DMS114 treated with DMSO at 0.1 percent for 48 hours (cell line): ENCODE measurements at regions not wholly inside any gene's neighbourhood (a gene's known extent, or its start where the extent isn't known, plus 50 kb on each side); places are given as distances from the start of the nearest gene placed in this dataset.

ENCODE experiments used
- DNase-seq: peaks from one replicate; lab custom pipeline; 2025; ENCODE audit not compliant: unreplicated experiment; lab: John Stamatoyannopoulos, UW

DNA sequence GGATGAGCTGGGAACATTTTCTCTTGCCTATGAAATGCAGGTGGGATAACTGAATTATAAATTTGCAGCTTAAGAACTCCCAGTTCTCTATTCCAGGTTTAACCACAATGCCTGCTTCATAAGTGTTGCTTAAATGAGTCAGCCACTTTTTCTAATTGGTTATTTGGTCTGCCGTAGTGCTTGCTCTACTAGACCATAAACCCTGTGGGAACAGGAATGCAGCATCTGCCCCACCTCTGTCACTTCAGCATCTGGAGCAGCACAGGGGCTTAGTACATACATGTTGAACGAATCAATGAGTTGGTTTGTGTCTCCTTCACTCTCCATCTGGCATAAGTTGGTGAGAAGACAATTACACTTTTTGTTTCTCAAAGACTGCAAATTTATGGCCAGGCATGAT, 95.2 kb upstream of the PTER start:
- no peak for DNase-seq

- no peak for DNase-seq
Observed at GRCh38 chr10:16348891-16349290, 87.9 kb upstream of the PTER start.

GRCh38 chr10:16352146-16352545, 84.7 kb upstream of the PTER start:
- no peak for DNase-seq

GRCh38 chr10:16360001-16360400, 76.8 kb upstream of the PTER start:
- no peak for DNase-seq

DNA sequence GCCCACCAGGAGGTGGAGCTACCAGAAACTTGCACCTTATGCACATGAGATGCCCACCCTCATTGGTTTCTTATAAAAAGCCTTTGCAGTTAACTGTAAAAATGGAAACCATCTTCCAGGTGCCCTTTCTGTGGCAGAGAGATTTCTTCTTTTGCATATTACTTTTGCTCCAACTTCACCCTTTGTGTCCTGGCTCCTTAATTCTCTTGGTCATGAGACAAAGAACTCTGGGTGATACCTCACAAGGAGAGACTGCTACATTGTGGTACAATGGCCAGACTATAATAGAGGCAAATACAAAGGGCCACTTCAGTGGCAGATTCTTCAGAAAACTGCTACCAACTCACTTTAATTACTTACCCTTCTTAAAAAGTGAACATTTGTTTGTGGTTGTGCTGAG, 76.4 kb upstream of the PTER start:
- DNase-seq = no peak

GRCh38 chr10:16361086-16361485, 75.7 kb upstream of the PTER start:
- DNase-seq = no peak

DNA sequence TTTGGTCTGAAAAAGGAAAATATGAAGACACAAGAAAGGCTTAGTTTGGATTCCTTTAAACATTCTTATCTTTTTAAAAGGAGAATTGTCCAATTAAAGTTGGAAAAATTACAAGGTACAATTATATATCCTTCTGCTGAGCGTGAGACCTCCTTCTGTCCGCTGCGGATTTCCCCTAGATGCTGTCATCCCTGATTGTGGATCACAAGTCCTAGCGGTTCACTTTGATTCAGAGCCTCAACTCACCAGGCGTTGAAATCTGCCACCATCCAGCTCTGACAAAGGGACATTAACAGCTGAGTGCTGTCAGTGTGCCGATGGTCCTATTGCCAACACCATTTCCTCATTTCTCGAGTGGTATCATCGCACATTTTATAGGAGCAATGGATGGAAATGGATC, 73.1 kb upstream of the PTER start:
- no peak for DNase-seq

- DNase-seq = no peak
Observed at GRCh38 chr10:16367621-16368292, 69.1 kb upstream of the PTER start.

- DNase-seq = no peak
Observed at GRCh38 chr10:16381083-16381482, 55.7 kb upstream of the PTER start.

DNA sequence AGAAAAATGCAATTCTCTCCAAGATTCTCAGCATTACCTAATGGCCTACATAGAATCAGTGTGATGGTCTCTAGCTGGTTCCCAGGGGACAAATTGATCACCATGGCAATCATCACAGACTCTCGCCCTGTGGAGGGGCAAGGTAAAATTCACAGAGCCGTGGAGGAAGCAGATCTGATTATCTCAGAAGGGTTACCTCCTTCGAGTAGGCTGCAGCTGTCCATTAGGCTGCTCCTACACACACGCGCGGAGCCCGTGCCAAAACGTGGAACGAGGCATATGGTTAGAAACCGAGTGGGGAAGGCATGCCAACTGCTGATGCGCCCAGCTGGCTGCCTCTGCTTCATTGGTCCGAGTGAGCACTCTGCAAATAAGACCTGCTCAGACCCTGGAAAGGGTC, 52.8 kb upstream of the PTER start:
- no peak for DNase-seq

DNA sequence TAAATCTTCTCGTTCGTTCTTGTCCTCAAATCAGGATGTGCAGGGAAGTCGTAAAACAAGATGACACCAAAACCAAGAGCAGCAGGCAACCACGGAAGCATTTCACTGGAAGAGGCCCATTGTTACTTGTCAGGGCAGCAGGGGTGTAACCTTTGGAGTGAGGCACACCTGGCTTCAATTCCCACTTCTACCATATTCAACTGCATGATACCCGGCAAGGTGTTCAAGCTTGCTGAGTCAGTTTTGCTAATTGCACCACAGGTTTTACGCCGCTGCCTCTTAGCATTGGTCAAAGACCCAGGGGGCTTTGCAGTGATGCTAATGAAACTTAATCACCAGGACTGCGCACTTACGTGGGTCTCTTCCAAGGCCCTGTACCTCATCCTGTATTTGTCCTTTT, 50.0 kb upstream of the PTER start:
- no peak for DNase-seq
